ENCODE measurements at regions not wholly inside any gene's neighbourhood (a gene's known extent, or its start where the extent isn't known, plus 50 kb on each side); places are given as distances from the start of the nearest gene placed in this dataset.

DNA sequence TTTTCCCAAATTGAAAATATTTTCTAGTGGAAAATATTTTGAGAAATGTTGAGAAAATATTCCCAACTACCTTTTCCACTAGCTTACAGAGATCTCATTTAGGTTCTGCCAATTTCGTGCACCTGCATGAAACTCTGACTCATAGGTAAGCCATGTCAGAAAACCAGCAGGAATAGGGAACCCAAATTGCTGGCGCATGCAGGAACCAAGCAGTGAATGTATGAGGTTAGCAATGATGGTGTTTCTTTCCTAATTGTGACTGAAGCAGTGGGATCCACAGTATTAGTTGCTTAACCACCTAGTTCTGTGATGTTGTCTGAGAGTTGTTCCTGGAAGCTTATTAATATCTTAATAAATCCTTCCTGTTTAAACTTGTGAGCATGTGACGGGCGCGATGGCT lies 381.0 kb upstream of the TRAM1L1 start:
- TF ChIP-seq GATA2 (IDR thresholded peaks at IDR 0.05; ENCODE audit: low read depth, low read length) (no peak), GATA3 (IDR thresholded peaks at IDR 0.05; ENCODE audit: low read depth, low read length) (no peak)
